HepG2 (cell line): ENCODE measurements at regions not wholly inside any gene's neighbourhood (a gene's known extent, or its start where the extent isn't known, plus 50 kb on each side); places are given as distances from the start of the nearest gene placed in this dataset.

Source experiments
- FOSL1 ChIP-seq: sonication (generic); formaldehyde crosslinking; IDR thresholded peaks from 2 replicates; pipeline ENCODE4 v1.9.0; 2021; ENCODE audit warnings: missing genetic modification reagents, borderline replicate concordance
- JUN ChIP-seq: sonication (generic); formaldehyde crosslinking; IDR thresholded peaks from 2 replicates; pipeline ENCODE4 v1.4.0; 2020; ENCODE audit warnings: mild to moderate bottlenecking, missing genetic modification reagents
- ZNF121 ChIP-seq: sonication (generic); formaldehyde crosslinking; IDR thresholded peaks from 2 replicates; pipeline ENCODE4 v1.5.0; 2020; ENCODE audit warnings: mild to moderate bottlenecking, missing genetic modification reagents
- ZNF20 ChIP-seq: sonication (generic); formaldehyde crosslinking; IDR thresholded peaks from 2 replicates; pipeline ENCODE4 v1.4.0; 2020; ENCODE audit warnings: mild to moderate bottlenecking, moderate library complexity, missing genetic modification reagents
- ZNF224 ChIP-seq: sonication (generic); formaldehyde crosslinking; IDR thresholded peaks from 2 replicates; pipeline ENCODE4 v1.5.0; 2020; ENCODE audit warnings: mild to moderate bottlenecking, missing genetic modification reagents
- ZNF232 ChIP-seq: sonication (generic); formaldehyde crosslinking; IDR thresholded peaks from 2 replicates; pipeline ENCODE4 v1.4.0; 2020; ENCODE audit warnings: missing genetic modification reagents, borderline replicate concordance
- ZNF496 ChIP-seq: sonication (generic); formaldehyde crosslinking; IDR thresholded peaks from 2 replicates; pipeline ENCODE4 v1.8.1; 2023; ENCODE audit warnings: mild to moderate bottlenecking, moderate library complexity, missing genetic modification reagents; ENCODE audit not compliant: insufficient replicate concordance
- ZNF549 ChIP-seq: sonication (generic); formaldehyde crosslinking; IDR thresholded peaks from 2 replicates; pipeline ENCODE4 v1.5.0; 2020; ENCODE audit warnings: missing genetic modification reagents
- TF ChIP-seq, protein P1 (sequence below), 2 experiments: IDR thresholded peaks; 2 replicates each; pipeline ENCODE4 v1.6.1; 2011 to 2012; ENCODE audit warnings: low read length in 2 of 2, borderline replicate concordance in 1 of 2, low read depth in 1 of 2, mild to moderate bottlenecking in 1 of 2, moderate library complexity in 1 of 2
- TF ChIP-seq, protein P2 (sequence below): sonication (generic); formaldehyde crosslinking; IDR thresholded peaks from 2 replicates; pipeline ENCODE4 v1.8.0; 2022; ENCODE audit warnings: low read depth, missing genetic modification reagents
- TF ChIP-seq, protein P3 (sequence below): sonication (generic); formaldehyde crosslinking; IDR thresholded peaks from 2 replicates; pipeline ENCODE4 v1.4.0; 2020; ENCODE audit warnings: missing genetic modification reagents; ENCODE audit errors: not compliant biosample characterization
- TF ChIP-seq, protein P4 (sequence below): sonication (generic); formaldehyde crosslinking; IDR thresholded peaks from 2 replicates; pipeline ENCODE4 v1.4.0; 2020; ENCODE audit warnings: low read depth, mild to moderate bottlenecking, missing genetic modification reagents
- TF ChIP-seq, protein P5 (sequence below): sonication (generic); formaldehyde crosslinking; IDR thresholded peaks from 2 replicates; pipeline ENCODE4 v1.8.1; 2023; ENCODE audit warnings: missing genetic modification reagents, inconsistent platforms, borderline replicate concordance

DNA sequence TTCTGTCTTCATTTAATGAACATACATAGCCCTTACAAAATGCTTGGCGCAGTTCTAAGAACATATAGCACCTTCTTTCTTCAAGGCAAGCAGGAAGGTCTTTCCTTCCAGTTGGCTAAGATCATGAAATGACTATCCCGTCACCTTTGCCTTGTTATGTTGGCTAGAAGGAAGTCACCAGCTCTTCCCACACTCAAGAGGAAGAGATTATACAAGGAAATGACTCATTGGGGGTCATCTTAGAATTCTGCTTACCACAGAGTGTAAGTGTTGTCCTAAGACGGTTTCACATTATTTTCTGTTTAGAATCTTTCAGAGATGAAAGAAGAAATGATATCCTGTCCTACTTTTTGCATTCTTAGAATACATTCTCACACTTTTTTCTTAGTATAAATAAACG is 808.0 kb upstream of the LUZP2 start:
- TF ChIP-seq, protein P1, sequence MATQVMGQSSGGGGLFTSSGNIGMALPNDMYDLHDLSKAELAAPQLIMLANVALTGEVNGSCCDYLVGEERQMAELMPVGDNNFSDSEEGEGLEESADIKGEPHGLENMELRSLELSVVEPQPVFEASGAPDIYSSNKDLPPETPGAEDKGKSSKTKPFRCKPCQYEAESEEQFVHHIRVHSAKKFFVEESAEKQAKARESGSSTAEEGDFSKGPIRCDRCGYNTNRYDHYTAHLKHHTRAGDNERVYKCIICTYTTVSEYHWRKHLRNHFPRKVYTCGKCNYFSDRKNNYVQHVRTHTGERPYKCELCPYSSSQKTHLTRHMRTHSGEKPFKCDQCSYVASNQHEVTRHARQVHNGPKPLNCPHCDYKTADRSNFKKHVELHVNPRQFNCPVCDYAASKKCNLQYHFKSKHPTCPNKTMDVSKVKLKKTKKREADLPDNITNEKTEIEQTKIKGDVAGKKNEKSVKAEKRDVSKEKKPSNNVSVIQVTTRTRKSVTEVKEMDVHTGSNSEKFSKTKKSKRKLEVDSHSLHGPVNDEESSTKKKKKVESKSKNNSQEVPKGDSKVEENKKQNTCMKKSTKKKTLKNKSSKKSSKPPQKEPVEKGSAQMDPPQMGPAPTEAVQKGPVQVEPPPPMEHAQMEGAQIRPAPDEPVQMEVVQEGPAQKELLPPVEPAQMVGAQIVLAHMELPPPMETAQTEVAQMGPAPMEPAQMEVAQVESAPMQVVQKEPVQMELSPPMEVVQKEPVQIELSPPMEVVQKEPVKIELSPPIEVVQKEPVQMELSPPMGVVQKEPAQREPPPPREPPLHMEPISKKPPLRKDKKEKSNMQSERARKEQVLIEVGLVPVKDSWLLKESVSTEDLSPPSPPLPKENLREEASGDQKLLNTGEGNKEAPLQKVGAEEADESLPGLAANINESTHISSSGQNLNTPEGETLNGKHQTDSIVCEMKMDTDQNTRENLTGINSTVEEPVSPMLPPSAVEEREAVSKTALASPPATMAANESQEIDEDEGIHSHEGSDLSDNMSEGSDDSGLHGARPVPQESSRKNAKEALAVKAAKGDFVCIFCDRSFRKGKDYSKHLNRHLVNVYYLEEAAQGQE (IDR thresholded peaks at IDR 0.05; ENCODE audit: borderline replicate concordance in 1 of 2, low read depth in 1 of 2, low read length in 2 of 2) = no peak
- TF ChIP-seq ZNF224 (CRISPR knock-in tag) (no peak), ZNF496 (CRISPR knock-in tag) (no peak), ZNF20 (CRISPR knock-in tag) (no peak), JUN (CRISPR knock-in tag) (no peak), FOSL1 (CRISPR knock-in tag) (no peak), ZNF121 (CRISPR knock-in tag) (no peak), ZNF549 (CRISPR knock-in tag) (no peak), ZNF232 (CRISPR knock-in tag) (no peak)
- TF ChIP-seq, protein P2, sequence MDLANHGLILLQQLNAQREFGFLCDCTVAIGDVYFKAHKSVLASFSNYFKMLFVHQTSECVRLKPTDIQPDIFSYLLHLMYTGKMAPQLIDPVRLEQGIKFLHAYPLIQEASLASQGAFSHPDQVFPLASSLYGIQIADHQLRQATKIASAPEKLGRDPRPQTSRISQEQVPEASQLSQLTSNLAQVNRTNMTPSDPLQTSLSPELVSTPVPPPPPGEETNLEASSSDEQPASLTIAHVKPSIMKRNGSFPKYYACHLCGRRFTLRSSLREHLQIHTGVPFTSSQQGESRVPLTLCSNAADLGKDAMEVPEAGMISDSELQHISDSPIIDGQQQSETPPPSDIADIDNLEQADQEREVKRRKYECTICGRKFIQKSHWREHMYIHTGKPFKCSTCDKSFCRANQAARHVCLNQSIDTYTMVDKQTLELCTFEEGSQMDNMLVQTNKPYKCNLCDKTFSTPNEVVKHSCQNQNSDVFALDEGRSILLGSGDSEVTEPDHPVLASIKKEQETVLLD = no peak
- TF ChIP-seq, protein P3, sequence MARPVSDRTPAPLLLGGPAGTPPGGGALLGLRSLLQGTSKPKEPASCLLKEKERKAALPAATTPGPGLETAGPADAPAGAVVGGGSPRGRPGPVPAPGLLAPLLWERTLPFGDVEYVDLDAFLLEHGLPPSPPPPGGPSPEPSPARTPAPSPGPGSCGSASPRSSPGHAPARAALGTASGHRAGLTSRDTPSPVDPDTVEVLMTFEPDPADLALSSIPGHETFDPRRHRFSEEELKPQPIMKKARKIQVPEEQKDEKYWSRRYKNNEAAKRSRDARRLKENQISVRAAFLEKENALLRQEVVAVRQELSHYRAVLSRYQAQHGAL = no peak
- TF ChIP-seq, protein P4, sequence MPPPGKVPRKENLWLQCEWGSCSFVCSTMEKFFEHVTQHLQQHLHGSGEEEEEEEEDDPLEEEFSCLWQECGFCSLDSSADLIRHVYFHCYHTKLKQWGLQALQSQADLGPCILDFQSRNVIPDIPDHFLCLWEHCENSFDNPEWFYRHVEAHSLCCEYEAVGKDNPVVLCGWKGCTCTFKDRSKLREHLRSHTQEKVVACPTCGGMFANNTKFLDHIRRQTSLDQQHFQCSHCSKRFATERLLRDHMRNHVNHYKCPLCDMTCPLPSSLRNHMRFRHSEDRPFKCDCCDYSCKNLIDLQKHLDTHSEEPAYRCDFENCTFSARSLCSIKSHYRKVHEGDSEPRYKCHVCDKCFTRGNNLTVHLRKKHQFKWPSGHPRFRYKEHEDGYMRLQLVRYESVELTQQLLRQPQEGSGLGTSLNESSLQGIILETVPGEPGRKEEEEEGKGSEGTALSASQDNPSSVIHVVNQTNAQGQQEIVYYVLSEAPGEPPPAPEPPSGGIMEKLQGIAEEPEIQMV = no peak
- TF ChIP-seq, protein P5, sequence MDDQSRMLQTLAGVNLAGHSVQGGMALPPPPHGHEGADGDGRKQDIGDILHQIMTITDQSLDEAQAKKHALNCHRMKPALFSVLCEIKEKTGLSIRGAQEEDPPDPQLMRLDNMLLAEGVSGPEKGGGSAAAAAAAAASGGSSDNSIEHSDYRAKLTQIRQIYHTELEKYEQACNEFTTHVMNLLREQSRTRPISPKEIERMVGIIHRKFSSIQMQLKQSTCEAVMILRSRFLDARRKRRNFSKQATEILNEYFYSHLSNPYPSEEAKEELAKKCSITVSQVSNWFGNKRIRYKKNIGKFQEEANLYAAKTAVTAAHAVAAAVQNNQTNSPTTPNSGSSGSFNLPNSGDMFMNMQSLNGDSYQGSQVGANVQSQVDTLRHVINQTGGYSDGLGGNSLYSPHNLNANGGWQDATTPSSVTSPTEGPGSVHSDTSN (CRISPR knock-in tag) = no peak
